NCI-H82 treated with DMSO at 0.1 percent for 48 hours (cell line): ENCODE measurements at regions not wholly inside any gene's neighbourhood (a gene's known extent, or its start where the extent isn't known, plus 50 kb on each side); places are given as distances from the start of the nearest gene placed in this dataset.
"Not testable (repeated sequence)": the region's sequence is repeated elsewhere in the genome, so short reads cannot be mapped to it uniquely, and the experiment has no call there.

Experiments
- DNase-seq: peaks from one replicate; lab custom pipeline; 2025; ENCODE audit not compliant: unreplicated experiment; lab: John Stamatoyannopoulos, UW

DNA sequence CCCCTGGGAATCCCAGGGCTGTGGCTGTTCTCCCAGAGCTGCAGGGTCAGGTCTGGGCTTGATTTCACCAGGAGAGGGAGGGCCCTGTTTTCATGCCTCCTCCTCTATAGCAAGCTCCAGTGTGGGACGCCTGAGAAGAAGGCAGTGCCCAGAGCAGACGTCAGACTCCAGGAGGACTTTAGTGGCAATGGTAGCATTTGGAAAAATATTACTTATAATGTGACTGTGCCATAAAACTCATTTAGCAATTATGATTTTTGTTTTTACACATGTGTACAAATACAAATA is 830.2 kb downstream of the TMEM121 start:
- DNase-seq, result not testable (repeated sequence)

DNA sequence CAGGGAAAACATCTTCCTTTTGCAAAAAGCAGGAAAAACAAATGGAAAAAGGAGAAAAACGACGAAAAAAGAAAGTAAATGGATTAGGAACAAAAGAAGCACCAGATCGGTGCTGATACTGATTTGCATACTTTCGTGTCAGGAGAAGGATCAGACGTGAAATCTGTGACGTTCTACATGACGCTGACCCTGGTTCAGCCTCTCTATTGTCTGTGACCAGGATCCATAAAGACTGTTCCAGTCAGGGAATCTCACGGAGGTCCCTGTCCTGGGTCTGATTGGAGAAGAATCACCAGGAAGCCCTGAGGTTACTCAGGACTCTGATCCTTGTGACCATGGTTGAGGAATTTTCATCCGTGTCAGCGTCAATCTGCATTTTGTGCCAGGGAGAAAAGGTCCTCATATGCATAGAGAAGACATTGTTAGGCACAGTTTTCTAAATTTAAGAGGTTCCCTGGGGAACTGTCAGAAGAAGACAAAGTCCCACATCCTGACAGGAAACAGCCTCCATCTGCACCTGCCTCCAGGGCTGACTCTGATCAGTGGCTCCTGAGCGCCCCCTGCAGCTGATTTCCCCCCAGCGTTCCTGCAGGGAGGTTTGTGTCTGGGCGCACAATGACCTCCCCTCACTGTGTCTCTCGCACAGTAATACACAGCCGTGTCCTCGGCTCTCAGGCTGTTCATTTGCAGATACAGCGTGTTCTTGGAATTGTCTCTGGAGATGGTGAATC is 832.9 kb downstream of the TMEM121 start:
- not testable (repeated sequence) for DNase-seq

DNA sequence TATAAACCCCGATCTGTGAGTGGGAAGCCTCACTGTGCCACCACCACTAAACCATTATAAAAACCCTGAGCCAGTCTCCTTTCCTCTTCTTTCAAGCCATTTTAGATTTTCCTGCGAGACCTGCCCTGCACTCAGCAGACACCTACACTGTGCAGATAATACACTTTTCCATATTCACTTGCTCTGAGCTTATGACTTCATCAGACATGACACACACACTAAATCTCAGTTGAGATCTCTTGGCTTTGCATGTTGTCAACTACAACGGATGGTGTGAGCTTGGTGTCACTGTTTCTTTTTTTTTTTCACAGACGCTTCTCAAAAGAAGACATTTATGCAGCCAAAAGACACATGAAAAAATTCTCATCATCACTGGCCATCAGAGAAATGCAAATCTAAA is 839.0 kb downstream of the TMEM121 start:
- not testable (repeated sequence) for DNase-seq

DNA sequence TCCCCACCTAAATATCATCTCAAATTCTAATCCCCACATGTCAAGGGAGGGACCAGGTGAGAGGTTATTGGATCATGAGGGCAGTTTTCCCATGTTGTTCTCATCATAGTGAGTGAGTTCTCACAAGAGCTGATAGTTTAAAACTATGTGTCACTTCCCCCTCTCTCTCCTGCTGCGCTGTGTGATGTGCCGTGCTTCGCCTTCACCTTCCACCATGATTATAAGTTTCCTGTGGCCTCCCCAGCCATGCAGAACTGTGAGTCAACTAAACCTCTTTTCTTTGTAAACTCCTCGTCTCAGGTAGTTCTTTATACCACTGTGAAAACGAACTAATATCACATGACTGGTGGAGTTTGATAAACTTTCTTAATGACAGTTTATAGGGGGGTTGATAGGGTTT is 839.5 kb downstream of the TMEM121 start:
- DNase-seq, result not testable (repeated sequence)

GRCh38 chr14:106366971-106367370 is 840.6 kb downstream of the TMEM121 start:
- not testable (repeated sequence) for DNase-seq

- DNase-seq, result not testable (repeated sequence)
Observed at GRCh38 chr14:106369456-106369855, 843.1 kb downstream of the TMEM121 start.

DNA sequence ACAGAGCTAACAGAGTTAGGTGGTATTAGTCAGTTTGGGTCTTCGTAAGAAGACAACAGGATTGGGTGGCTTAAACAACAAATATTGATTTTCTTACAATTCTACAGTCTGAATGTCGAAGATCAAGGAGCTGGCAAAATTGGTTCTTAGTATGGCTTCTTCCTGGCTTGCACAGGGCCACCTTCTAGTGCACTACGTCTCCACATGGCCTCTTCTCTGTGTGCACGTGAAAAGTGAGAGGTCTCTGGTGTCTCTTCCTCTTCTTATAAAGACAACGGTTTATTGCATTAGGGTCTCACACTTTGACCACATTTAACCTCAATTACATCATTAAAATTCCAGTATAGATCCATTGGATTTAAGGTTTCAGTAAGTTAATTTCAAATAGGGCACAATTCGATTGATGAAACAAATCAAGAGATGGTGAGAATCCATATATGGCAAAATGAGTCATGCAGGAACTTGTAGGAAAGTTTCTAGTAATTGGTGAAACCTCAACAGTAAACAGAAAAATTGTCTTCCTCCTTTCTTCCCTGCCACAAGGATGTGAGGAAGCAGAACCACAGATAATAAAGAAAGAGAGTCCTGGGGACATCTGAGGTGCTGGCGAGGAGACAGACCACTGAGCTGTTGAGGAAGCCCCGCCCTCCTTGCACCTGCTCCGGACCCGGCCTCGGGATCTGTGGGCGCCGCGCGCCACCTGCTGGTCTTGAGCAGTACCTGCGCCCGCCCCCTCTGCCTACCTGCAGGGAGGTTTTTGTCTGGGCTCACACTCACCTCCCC is 846.7 kb downstream of the TMEM121 start:
- no peak for DNase-seq

- DNase-seq, result not testable (repeated sequence)
Observed at GRCh38 chr14:106373653-106374110, 847.3 kb downstream of the TMEM121 start.

DNA sequence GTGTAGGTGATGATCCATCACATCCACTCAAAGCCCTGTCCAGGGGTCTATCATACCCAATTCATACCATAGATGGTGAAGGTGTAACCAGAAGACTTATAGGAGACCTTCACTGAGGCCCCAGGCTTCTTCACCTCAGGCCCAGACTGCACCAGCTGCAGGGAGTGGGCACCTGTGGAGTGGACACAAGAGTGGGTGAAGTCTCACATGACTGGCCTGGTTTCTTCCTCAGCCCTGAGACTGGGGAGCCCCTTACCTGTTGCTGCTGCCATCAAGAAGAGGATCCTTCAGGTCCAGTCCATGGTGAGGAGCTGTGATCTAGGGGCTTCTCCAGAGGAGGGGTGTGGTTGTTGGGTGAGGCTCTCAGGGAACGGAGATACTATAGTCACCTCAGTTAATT is 851.0 kb downstream of the TMEM121 start:
- no peak for DNase-seq

DNA sequence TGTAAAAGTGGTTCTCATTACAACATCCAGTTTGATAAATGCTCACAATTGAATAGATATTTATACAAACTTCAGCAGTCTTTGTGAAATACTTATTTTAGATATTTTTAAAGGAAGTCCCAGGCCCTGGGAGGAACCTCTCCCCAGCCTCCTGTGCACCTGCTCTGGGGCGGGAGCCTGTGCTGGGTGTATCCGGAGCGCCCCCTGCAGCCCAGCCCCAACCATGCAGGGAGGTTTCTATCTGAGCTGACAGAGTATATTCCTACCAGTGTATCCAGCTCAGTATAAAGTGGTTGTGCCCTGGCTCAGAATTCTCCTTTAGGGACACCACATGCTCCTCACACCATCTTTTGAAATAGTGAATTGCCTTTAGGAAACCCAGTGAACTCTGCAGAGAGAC is 851.8 kb downstream of the TMEM121 start:
- DNase-seq, result no peak

- DNase-seq, result no peak
Observed at GRCh38 chr14:106380740-106381139, 854.4 kb downstream of the TMEM121 start.

GRCh38 chr14:106389186-106389585 is 862.8 kb downstream of the TMEM121 start:
- not testable (repeated sequence) for DNase-seq

- no peak for DNase-seq
Observed at GRCh38 chr14:106390401-106390800, 864.0 kb downstream of the TMEM121 start.

DNA sequence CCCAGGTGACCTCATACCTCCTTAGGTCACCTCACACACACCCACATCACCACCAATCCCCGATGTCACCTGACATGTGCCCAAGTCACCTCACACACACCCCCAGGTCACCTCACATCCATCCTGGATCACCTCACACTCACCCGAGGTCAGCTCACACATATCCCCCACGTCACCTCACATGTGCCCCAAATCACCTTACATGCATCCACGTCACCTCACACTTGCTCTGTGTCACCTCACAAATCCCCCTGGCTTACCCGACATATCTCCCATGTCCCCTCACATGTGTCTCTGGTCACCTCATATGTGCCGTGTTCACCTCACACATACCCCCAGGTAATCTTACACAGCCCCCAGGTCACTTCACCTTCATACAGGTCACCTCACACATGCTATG is 864.6 kb downstream of the TMEM121 start:
- no peak for DNase-seq

DNA sequence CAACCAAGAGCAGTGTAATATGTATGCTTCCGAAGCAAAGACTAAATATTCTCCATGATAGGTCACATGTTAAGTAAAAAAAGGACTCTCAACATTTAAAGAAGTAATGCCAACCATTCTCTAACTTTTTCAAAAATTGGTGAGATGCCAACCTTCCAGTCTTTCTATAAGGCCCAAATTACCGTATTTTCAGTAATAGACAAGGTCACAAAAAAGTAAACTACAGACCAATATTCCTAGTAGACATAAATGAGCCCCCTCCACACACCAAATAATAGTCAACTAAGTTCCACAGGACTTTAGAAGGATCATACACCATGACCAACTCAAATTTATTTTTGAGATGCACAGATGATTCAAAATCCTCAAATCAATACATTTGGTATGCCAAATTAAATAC is 867.4 kb downstream of the TMEM121 start:
- no peak for DNase-seq

GRCh38 chr14:106395456-106396050 is 869.2 kb downstream of the TMEM121 start:
- no peak for DNase-seq

GRCh38 chr14:106396999-106397398 is 870.6 kb downstream of the TMEM121 start:
- no peak for DNase-seq

DNA sequence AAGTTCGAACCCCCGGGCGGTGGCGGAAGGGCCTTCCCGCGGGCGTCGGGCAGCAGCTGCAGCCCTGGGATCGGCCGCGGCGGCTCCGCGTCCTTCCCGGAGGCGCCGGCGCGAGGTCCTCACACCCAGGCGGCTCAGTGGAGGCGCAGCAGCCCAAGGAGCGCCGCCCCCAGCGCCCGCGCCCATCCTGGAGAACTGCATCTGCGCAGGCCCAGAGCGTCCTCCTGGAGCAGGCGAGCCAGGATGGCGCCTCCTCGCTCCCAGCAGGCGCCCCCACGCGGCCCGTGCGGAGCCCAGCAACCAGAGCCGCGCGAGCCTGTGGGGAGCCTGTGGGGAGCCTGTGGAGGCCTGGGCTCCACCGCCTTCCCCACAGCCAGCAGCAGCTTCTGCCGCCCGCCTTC is 872.5 kb downstream of the TMEM121 start:
- not testable (repeated sequence) for DNase-seq

DNA sequence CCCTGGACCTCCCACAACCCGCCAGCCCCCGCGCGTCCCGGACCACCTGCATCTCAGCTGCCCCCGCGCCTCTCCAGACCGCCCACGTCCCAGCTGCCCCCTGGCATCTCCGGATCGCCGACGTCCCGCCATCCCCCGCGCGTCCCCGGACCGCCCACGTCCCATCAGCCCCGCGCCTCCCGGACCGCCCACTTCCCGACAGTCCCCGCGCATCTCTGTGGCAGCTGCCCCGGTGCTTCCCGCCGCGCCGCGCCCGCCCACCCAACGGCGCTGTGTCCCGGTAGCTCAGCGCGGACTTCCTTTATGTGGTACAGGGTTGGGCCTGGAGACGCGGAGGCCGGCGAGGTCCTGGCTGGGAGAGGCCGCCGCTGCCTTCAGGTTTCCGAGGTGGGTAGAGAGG is 874.9 kb downstream of the TMEM121 start:
- DNase-seq, result not testable (repeated sequence)

DNA sequence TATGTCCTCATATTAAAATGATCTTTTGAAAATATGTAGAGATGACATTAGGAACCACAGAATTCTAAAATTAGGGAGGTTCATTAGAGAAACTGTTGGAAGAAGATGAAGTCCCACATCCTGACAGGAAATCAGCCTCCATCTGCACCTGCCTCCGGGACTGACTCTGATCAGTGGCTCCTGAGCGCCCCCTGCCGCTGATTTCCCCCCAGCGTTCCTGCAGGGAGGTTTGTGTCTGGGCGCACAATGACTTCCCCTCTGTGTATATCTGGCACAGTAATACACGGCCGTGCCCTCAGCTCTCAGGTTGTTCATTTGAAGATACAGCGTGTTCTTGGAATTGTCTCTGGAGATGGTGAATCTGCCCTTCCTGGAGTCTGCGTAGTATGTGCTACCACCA is 883.8 kb downstream of the TMEM121 start:
- DNase-seq, result not testable (repeated sequence)

GRCh38 chr14:106414464-106414863 is 888.1 kb downstream of the TMEM121 start:
- no peak for DNase-seq
